ENCODE measurements at regions not wholly inside any gene's neighbourhood (a gene's known extent, or its start where the extent isn't known, plus 50 kb on each side); places are given as distances from the start of the nearest gene placed in this dataset.

DNA sequence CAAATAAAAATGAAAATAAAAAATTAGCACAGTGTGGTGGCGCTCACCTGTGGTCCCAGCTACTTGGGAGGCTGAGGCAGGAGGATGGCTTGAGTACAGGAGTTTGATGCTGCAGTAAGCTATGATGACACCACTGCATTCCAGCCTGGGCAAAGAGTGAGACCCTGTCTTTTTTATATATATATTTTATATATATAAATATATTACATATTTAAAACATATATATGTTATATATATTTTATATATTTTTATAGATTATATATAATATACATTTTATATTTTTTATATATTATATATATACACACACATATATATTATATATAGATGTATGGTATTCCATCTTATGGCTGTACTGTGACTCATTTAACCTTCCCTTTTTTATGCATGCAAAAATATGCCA, 87.6 kb upstream of the PMEPA1 start:
- no peak for DNase-seq
- no peaks in the 10 kb centered on the region for H3K27me3 Mint-ChIP-seq
- H3K4me3 Mint-ChIP-seq, result no peak overlapping the region
- Histone ChIP-seq H3K27me3 (ENCODE audit: control insufficient read depth, insufficient read depth, low read length) (no peaks in the 10 kb centered on the region), H3K27ac (ENCODE audit: insufficient read depth, low read length, poor library complexity, severe bottlenecking) (no peak overlapping the region), H3K36me3 (ENCODE audit: control insufficient read depth, insufficient read depth, low read length) (no peaks in the 10 kb centered on the region), H3K4me1 (ENCODE audit: control insufficient read depth, insufficient read depth, low read length, poor library complexity, severe bottlenecking) (no peaks in the 10 kb centered on the region), H3K9me3 (ENCODE audit: control insufficient read depth in 2 of 2, low read length in 2 of 2) (no peaks in the 10 kb centered on the region), H3K4me3 (ENCODE audit: low read depth, low read length) (no peak overlapping the region)
- H3K36me3 Mint-ChIP-seq, result no peaks in the 10 kb centered on the region
- ATAC-seq (ENCODE audit: low read depth in 2 of 2), result no peak
- H3K9me3 Mint-ChIP-seq, result peaks cover 0 to 2% (median 0%) of the 10 kb centered on the region in 7 donors
- no peaks in the 10 kb centered on the region for H3K4me1 Mint-ChIP-seq
- no peak overlapping the region for H3K27ac Mint-ChIP-seq

DNA sequence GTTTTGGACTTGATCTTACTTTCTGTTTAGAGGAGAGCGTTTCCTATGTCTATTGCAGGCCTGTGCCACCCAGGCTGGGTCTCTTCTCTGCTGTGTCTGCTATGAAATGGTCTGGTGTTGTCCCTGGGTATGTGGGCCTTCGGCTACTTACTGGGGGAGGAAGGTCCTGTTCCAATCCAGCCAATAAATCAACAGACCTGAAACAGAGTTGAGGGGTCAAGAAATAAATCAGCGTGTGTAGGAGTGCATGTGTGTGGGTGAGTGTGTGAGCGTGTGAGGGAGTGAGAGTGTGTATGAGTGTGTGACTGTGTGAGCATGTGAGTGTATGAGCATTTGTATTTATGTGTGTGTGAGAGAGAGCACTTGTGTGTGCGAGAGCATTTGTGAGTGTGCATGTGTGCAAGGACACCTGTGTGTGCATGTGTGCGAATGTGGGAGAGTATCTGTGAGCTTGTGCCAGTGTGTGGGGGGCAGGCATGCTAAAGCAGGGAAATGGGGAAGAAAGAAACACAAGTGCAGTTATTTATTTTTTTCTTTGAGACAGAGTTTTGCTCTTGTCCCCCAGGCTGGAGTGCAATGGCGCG, 86.3 kb upstream of the PMEPA1 start:
- Histone ChIP-seq H3K9me3 (ENCODE audit: control insufficient read depth in 2 of 2, low read length in 2 of 2) (no peaks in the 10 kb centered on the region), H3K4me1 (ENCODE audit: control insufficient read depth, insufficient read depth, low read length, poor library complexity, severe bottlenecking) (no peaks in the 10 kb centered on the region), H3K27ac (ENCODE audit: insufficient read depth, low read length, poor library complexity, severe bottlenecking) (no peak overlapping the region), H3K4me3 (ENCODE audit: low read depth, low read length) (no peak overlapping the region), H3K27me3 (ENCODE audit: control insufficient read depth, insufficient read depth, low read length) (no peaks in the 10 kb centered on the region), H3K36me3 (ENCODE audit: control insufficient read depth, insufficient read depth, low read length) (no peaks in the 10 kb centered on the region)
- Mint-ChIP-seq H3K27ac (no peak overlapping the region), H3K4me1 (no peaks in the 10 kb centered on the region), H3K36me3 (no peaks in the 10 kb centered on the region), H3K4me3 (no peak overlapping the region), H3K9me3 (peaks cover 0 to 2% (median 0%) of the 10 kb centered on the region in 7 donors), H3K27me3 (no peaks in the 10 kb centered on the region)
- ATAC-seq (ENCODE audit: low read depth in 2 of 2) (no peak), DNase-seq (no peak)

DNA sequence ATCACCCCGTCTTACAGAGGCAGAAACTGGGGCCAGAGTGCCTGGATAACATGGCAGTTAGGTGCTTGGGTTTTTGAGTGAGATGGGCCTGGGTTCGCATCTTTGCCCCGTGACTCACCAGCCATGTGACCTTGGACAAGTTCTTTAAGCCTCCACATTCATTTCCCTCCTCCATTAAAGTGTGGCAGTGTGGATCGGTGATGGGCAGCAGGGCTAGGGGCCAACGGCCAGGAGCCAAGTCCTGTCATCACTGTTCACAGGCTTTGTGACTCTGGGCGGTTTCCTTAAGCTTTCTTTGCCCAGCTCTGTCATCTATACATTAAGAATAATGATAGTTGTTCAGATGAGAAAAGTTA, 85.5 kb upstream of the PMEPA1 start:
- no peak overlapping the region for H3K27ac Mint-ChIP-seq
- no peaks in the 10 kb centered on the region for H3K36me3 ChIP-seq (ENCODE audit: control insufficient read depth, insufficient read depth, low read length)
- H3K36me3 Mint-ChIP-seq, result no peaks in the 10 kb centered on the region
- no peak overlapping the region for H3K4me3 ChIP-seq (ENCODE audit: low read depth, low read length)
- H3K27me3 ChIP-seq (ENCODE audit: control insufficient read depth, insufficient read depth, low read length), result no peaks in the 10 kb centered on the region
- no peaks in the 10 kb centered on the region for H3K9me3 ChIP-seq (ENCODE audit: control insufficient read depth in 2 of 2, low read length in 2 of 2)
- H3K4me1 Mint-ChIP-seq, result no peaks in the 10 kb centered on the region
- no peak overlapping the region for H3K27ac ChIP-seq (ENCODE audit: insufficient read depth, low read length, poor library complexity, severe bottlenecking)
- peaks cover 0 to 2% (median 0%) of the 10 kb centered on the region in 7 donors for H3K9me3 Mint-ChIP-seq
- H3K27me3 Mint-ChIP-seq, result no peaks in the 10 kb centered on the region
- ATAC-seq (ENCODE audit: low read depth in 2 of 2), result no peak
- no peak for DNase-seq
- H3K4me1 ChIP-seq (ENCODE audit: control insufficient read depth, insufficient read depth, low read length, poor library complexity, severe bottlenecking), result no peaks in the 10 kb centered on the region
- H3K4me3 Mint-ChIP-seq, result no peak overlapping the region

DNA sequence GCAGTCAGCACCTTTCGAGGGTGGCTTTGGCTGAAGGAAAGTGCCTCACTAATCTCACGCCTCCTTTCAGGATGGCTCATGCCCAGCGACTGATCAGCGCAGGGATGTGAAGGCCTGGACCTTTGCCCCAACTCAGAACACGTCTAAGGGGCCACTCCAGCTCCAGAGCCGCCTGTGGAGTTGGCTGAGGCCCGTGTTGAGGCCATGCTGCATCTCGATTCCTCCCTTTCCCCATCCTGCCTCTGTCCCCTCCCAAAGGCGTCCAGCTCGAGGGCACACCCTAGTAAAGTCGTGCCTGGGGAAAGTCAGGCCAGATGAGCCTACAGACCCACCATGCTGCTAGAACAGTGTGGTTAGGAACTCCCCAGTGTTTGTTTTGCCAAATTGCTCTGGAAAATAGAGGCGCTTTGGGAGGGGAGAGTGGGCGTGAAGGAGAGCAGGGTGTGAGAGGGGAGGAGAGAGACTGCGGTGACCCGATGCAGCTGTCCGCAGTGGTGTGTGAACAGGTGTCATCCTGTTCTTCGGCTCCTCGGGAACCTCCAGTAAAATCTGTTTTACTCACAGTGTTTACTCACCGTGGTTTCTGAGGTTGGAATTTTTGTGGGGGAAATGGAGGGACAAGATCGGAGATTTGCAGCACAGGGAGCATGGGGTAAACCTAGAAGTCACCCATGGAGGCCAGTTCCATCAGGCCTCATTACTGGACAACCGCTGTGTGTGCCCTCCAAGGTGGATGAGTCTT, 85.0 kb upstream of the PMEPA1 start:
- Mint-ChIP-seq H3K36me3 (no peaks in the 10 kb centered on the region), H3K27ac (no peak overlapping the region), H3K4me1 (no peaks in the 10 kb centered on the region), H3K4me3 (no peak overlapping the region), H3K27me3 (no peaks in the 10 kb centered on the region), H3K9me3 (peaks cover 0 to 2% (median 0%) of the 10 kb centered on the region in 7 donors)
- Histone ChIP-seq H3K4me1 (ENCODE audit: control insufficient read depth, insufficient read depth, low read length, poor library complexity, severe bottlenecking) (no peaks in the 10 kb centered on the region), H3K27ac (ENCODE audit: insufficient read depth, low read length, poor library complexity, severe bottlenecking) (no peak overlapping the region), H3K9me3 (ENCODE audit: control insufficient read depth in 2 of 2, low read length in 2 of 2) (no peaks in the 10 kb centered on the region), H3K36me3 (ENCODE audit: control insufficient read depth, insufficient read depth, low read length) (no peaks in the 10 kb centered on the region), H3K27me3 (ENCODE audit: control insufficient read depth, insufficient read depth, low read length) (no peaks in the 10 kb centered on the region), H3K4me3 (ENCODE audit: low read depth, low read length) (no peak overlapping the region)
- ATAC-seq (ENCODE audit: low read depth in 2 of 2), result no peak
- DNase-seq, result no peak

DNA sequence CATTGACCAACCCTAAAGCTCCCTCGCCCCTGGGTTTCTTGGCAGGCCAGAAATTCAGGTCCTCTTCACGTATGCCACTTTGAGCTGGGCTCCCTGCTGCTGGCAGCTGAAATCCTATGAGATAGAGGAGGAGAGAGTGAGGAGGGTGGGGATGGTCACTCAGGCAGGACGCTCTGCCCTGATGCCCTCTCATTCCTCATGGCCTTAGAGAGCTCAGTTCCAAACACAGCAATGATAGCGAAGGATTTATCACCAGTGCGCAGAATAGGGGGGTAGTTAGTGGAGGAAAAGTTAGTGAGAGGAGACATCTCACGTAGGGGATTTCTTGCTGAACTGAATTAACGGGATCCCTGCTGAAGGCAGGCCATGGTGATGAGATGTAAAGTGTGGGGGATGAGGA, 84.2 kb upstream of the PMEPA1 start:
- no peak for DNase-seq
- Histone ChIP-seq H3K27me3 (ENCODE audit: control insufficient read depth, insufficient read depth, low read length) (no peaks in the 10 kb centered on the region), H3K36me3 (ENCODE audit: control insufficient read depth, insufficient read depth, low read length) (no peaks in the 10 kb centered on the region), H3K9me3 (ENCODE audit: control insufficient read depth in 2 of 2, low read length in 2 of 2) (no peaks in the 10 kb centered on the region), H3K4me3 (ENCODE audit: low read depth, low read length) (no peak overlapping the region), H3K27ac (ENCODE audit: insufficient read depth, low read length, poor library complexity, severe bottlenecking) (no peak overlapping the region), H3K4me1 (ENCODE audit: control insufficient read depth, insufficient read depth, low read length, poor library complexity, severe bottlenecking) (no peaks in the 10 kb centered on the region)
- peak overlapping the region in 1 of 3 donors; percentile 33 for H3K27ac Mint-ChIP-seq
- H3K9me3 Mint-ChIP-seq, result peaks cover 0 to under 1% (median 0%) of the 10 kb centered on the region in 7 donors
- H3K4me3 Mint-ChIP-seq, result no peak overlapping the region
- no peak for ATAC-seq (ENCODE audit: low read depth in 2 of 2)
- H3K27me3 Mint-ChIP-seq, result no peaks in the 10 kb centered on the region
- no peaks in the 10 kb centered on the region for H3K4me1 Mint-ChIP-seq
- no peaks in the 10 kb centered on the region for H3K36me3 Mint-ChIP-seq

DNA sequence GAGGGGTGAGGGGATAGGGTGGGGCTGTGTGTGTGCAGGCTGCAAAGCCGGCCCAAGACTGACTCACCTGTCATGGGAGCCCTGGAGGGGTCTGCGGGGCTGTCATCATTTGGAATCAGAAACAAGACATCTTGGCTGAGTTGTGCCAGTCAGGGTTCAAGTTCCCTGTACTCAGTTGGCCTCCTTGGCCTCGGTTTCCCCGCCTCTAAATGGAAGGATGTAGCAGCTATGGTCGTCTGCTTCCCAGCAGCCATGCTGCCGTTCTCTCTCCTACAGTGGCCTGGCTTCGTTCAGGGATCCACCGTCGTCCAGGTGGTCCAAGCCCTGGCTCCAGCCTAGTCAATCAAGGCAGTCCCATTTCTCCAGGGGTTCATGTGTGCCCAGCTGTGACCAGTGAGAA, 83.6 kb upstream of the PMEPA1 start:
- Histone ChIP-seq H3K4me3 (ENCODE audit: low read depth, low read length) (no peak overlapping the region), H3K36me3 (ENCODE audit: control insufficient read depth, insufficient read depth, low read length) (no peaks in the 10 kb centered on the region), H3K9me3 (ENCODE audit: control insufficient read depth in 2 of 2, low read length in 2 of 2) (no peaks in the 10 kb centered on the region), H3K27ac (ENCODE audit: insufficient read depth, low read length, poor library complexity, severe bottlenecking) (no peak overlapping the region), H3K4me1 (ENCODE audit: control insufficient read depth, insufficient read depth, low read length, poor library complexity, severe bottlenecking) (no peaks in the 10 kb centered on the region), H3K27me3 (ENCODE audit: control insufficient read depth, insufficient read depth, low read length) (no peaks in the 10 kb centered on the region)
- no peak overlapping the region for H3K4me3 Mint-ChIP-seq
- H3K27ac Mint-ChIP-seq, result no peak overlapping the region
- H3K4me1 Mint-ChIP-seq, result no peaks in the 10 kb centered on the region
- no peaks in the 10 kb centered on the region for H3K27me3 Mint-ChIP-seq
- ATAC-seq (ENCODE audit: low read depth in 2 of 2) (no peak), DNase-seq (no peak)
- no peaks in the 10 kb centered on the region for H3K36me3 Mint-ChIP-seq
- no peaks in the 10 kb centered on the region for H3K9me3 Mint-ChIP-seq

DNA sequence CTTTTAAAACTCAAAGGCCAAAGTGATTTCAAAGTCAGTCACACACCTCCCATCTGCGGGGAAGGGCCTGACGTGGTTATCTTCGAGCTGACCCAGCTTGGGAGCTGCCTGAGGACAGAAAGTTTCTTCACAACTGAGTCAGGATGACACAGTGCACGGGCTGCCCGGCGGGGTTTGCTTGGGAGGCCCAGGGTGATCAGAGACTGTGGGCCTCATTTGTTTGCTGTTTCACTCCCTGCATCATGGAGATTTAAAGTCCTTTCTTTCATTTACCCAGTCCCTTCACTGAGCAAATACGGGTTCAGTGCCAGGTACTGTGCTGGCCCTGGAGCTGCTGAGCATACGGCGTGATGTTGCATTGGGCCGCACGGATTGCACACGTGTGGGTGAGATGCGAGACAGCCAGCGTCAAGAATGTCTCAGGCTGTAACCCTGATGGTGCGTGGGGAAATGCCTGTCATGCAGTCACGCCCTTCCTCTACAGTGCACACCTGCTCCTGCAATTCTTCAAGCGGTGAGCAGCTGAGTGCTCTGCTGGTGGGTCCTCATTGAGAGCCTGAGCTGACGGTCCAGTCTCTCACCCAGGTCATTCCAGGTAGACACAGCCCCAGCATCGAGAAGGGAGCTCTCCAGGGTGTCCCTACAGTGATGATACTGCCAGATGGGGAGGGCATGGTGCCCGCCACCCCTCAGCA, 82.7 kb upstream of the PMEPA1 start:
- Mint-ChIP-seq H3K27ac (no peak overlapping the region), H3K4me3 (no peak overlapping the region), H3K36me3 (no peaks in the 10 kb centered on the region), H3K27me3 (no peaks in the 10 kb centered on the region), H3K9me3 (no peaks in the 10 kb centered on the region), H3K4me1 (no peaks in the 10 kb centered on the region)
- ATAC-seq (ENCODE audit: low read depth in 2 of 2) (no peak), DNase-seq (no peak)
- Histone ChIP-seq H3K27ac (ENCODE audit: insufficient read depth, low read length, poor library complexity, severe bottlenecking) (no peak overlapping the region), H3K36me3 (ENCODE audit: control insufficient read depth, insufficient read depth, low read length) (no peaks in the 10 kb centered on the region), H3K9me3 (ENCODE audit: control insufficient read depth in 2 of 2, low read length in 2 of 2) (no peaks in the 10 kb centered on the region), H3K4me3 (ENCODE audit: low read depth, low read length) (no peak overlapping the region), H3K4me1 (ENCODE audit: control insufficient read depth, insufficient read depth, low read length, poor library complexity, severe bottlenecking) (no peaks in the 10 kb centered on the region), H3K27me3 (ENCODE audit: control insufficient read depth, insufficient read depth, low read length) (no peaks in the 10 kb centered on the region)

DNA sequence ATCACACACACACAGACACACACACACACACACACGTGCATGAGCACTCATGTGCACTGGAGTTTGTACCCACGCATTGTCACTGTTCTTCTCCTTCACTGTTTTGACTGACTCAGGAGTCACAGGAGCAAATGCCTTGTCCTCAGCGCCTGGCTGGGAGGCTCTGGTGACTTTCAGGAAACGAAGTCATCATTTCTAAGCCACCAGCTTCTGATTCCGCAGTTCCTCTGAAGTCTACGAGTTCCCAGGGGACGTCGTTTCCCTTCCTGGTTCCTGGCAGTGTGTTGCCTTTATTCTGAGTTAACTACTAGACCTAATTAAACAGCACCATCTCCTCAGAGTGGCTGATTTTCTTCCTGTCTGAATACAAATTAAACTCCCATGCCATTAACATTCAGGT, 82.2 kb upstream of the PMEPA1 start:
- no peaks in the 10 kb centered on the region for H3K36me3 Mint-ChIP-seq
- H3K27me3 Mint-ChIP-seq, result no peaks in the 10 kb centered on the region
- Histone ChIP-seq H3K4me1 (ENCODE audit: control insufficient read depth, insufficient read depth, low read length, poor library complexity, severe bottlenecking) (no peaks in the 10 kb centered on the region), H3K27me3 (ENCODE audit: control insufficient read depth, insufficient read depth, low read length) (no peaks in the 10 kb centered on the region), H3K27ac (ENCODE audit: insufficient read depth, low read length, poor library complexity, severe bottlenecking) (no peak overlapping the region), H3K9me3 (ENCODE audit: control insufficient read depth in 2 of 2, low read length in 2 of 2) (no peaks in the 10 kb centered on the region), H3K4me3 (ENCODE audit: low read depth, low read length) (no peak overlapping the region), H3K36me3 (ENCODE audit: control insufficient read depth, insufficient read depth, low read length) (no peaks in the 10 kb centered on the region)
- H3K27ac Mint-ChIP-seq, result no peak overlapping the region
- DNase-seq (no peak), ATAC-seq (ENCODE audit: low read depth in 2 of 2) (no peak)
- no peak overlapping the region for H3K4me3 Mint-ChIP-seq
- H3K4me1 Mint-ChIP-seq, result no peaks in the 10 kb centered on the region
- H3K9me3 Mint-ChIP-seq, result no peaks in the 10 kb centered on the region

Data from CD4-positive, CD25-positive, alpha-beta regulatory T cell (primary cell).